ENCODE measurements at regions not wholly inside any gene's neighbourhood (a gene's known extent, or its start where the extent isn't known, plus 50 kb on each side); places are given as distances from the start of the nearest gene placed in this dataset.

DNA sequence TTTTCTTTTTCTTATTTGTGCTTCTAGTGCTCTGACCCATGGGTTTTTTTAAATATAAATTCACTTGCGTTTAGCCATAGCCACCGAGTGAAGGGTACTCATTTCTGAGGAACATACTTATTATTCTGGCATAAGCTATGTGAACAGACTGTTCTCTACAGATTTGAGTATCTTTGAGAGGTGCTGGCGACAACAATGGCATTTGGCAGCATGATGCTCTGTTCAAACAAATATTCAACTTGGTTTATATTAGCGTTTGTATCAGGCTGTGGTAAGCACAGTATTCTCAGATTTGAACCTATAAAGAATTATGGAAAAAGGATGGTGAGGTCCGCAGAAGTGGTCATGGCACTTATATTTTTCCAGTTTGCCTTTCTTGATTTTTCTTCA lies 108.7 kb upstream of the LIMCH1 start:
- no peak overlapping the region for H3K4me2 ChIP-seq (ENCODE audit: low read length)
- no peaks in the 10 kb centered on the region for H3K9me3 ChIP-seq (ENCODE audit: insufficient read depth, low read length)
- H3K4me3 ChIP-seq (ENCODE audit: low read length), result no peak overlapping the region
- H3K27ac ChIP-seq (ENCODE audit: low read length), result no peak overlapping the region
- no peaks in the 10 kb centered on the region for H4K20me1 ChIP-seq (ENCODE audit: insufficient read depth, low read length)
- no peaks in the 10 kb centered on the region for H3K79me2 ChIP-seq (ENCODE audit: low read length)
- H3K36me3 ChIP-seq (replicated peaks; ENCODE audit: low read depth, low read length), result no peaks in the 10 kb centered on the region
- no peak for TF ChIP-seq EZH2phosphoT487 (IDR thresholded peaks at IDR 0.05; ENCODE audit: low read depth)
- TF ChIP-seq, protein P1, sequence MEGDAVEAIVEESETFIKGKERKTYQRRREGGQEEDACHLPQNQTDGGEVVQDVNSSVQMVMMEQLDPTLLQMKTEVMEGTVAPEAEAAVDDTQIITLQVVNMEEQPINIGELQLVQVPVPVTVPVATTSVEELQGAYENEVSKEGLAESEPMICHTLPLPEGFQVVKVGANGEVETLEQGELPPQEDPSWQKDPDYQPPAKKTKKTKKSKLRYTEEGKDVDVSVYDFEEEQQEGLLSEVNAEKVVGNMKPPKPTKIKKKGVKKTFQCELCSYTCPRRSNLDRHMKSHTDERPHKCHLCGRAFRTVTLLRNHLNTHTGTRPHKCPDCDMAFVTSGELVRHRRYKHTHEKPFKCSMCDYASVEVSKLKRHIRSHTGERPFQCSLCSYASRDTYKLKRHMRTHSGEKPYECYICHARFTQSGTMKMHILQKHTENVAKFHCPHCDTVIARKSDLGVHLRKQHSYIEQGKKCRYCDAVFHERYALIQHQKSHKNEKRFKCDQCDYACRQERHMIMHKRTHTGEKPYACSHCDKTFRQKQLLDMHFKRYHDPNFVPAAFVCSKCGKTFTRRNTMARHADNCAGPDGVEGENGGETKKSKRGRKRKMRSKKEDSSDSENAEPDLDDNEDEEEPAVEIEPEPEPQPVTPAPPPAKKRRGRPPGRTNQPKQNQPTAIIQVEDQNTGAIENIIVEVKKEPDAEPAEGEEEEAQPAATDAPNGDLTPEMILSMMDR (IDR thresholded peaks at IDR 0.05; ENCODE audit: low read depth, low read length), result no peak
- H2AFZ ChIP-seq (ENCODE audit: low read depth, low read length), result no peak overlapping the region
- no peaks in the 10 kb centered on the region for H3K27me3 ChIP-seq (ENCODE audit: low read depth, low read length)
- H3K9ac ChIP-seq (ENCODE audit: low read length), result no peak overlapping the region
- no peaks in the 10 kb centered on the region for H3K4me1 ChIP-seq (ENCODE audit: low read length)

DNA sequence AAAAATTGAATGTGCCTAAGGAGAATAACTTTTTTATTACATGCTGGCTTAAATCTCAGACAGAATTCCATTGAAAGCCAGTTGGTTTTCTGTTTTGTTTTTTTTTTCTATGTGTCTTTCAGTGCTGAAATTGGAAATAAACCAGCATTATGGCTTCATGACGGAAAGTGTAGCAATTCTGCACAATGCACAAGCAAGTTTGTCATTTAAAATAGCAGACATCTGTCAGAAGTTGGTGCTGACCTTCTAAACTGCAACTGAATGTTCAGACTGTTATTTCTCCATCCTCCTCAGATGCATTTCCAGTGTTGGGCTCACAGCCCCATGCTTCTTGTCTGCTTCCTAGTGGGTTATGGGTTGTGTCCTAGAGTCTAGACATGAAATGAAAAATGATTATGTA lies 107.2 kb upstream of the LIMCH1 start:
- no peaks in the 10 kb centered on the region for H3K79me2 ChIP-seq (ENCODE audit: low read length)
- no peaks in the 10 kb centered on the region for H3K4me1 ChIP-seq (ENCODE audit: low read length)
- H3K4me3 ChIP-seq (ENCODE audit: low read length), result no peak overlapping the region
- H3K27ac ChIP-seq (ENCODE audit: low read length), result no peak overlapping the region
- H3K36me3 ChIP-seq (replicated peaks; ENCODE audit: low read depth, low read length), result no peaks in the 10 kb centered on the region
- no peak overlapping the region for H3K4me2 ChIP-seq (ENCODE audit: low read length)
- H2AFZ ChIP-seq (ENCODE audit: low read depth, low read length), result no peak overlapping the region
- no peak overlapping the region for H3K9ac ChIP-seq (ENCODE audit: low read length)
- TF ChIP-seq, protein P1 (IDR thresholded peaks at IDR 0.05; ENCODE audit: low read depth, low read length), result no peak
- TF ChIP-seq EZH2phosphoT487 (IDR thresholded peaks at IDR 0.05; ENCODE audit: low read depth), result no peak
- no peaks in the 10 kb centered on the region for H3K27me3 ChIP-seq (ENCODE audit: low read depth, low read length)
- no peaks in the 10 kb centered on the region for H3K9me3 ChIP-seq (ENCODE audit: insufficient read depth, low read length)
- H4K20me1 ChIP-seq (ENCODE audit: insufficient read depth, low read length), result no peaks in the 10 kb centered on the region

DNA sequence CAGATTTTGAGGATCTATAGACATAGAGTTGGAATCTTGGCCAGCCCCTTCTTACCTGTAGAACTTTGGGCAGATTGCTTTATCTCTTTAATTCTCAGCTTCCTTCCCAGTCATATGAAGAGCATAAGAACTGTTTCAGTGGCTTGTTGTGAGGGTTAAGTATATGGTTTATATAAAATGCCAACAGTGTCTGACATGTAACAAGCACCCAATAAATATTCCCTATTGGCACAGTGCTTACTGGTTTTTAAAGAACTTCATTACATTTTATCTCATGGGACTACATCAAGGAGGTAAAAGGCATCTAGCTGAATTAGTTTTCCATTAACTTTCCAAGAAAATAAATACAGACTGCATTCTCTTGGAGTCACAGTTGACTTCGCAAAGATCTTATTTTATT lies 106.7 kb upstream of the LIMCH1 start:
- H3K27ac ChIP-seq (ENCODE audit: low read length), result no peak overlapping the region
- no peak overlapping the region for H2AFZ ChIP-seq (ENCODE audit: low read depth, low read length)
- TF ChIP-seq, protein P1 (IDR thresholded peaks at IDR 0.05; ENCODE audit: low read depth, low read length), result no peak
- no peak for TF ChIP-seq EZH2phosphoT487 (IDR thresholded peaks at IDR 0.05; ENCODE audit: low read depth)
- no peak overlapping the region for H3K4me2 ChIP-seq (ENCODE audit: low read length)
- H3K9me3 ChIP-seq (ENCODE audit: insufficient read depth, low read length), result no peaks in the 10 kb centered on the region
- H3K36me3 ChIP-seq (replicated peaks; ENCODE audit: low read depth, low read length), result no peaks in the 10 kb centered on the region
- H3K27me3 ChIP-seq (ENCODE audit: low read depth, low read length), result 0 out of 2 replicates have a peak, but pooled peaks cover under 1% of the 10 kb centered on the region
- H4K20me1 ChIP-seq (ENCODE audit: insufficient read depth, low read length), result no peaks in the 10 kb centered on the region
- H3K4me3 ChIP-seq (ENCODE audit: low read length), result no peak overlapping the region
- H3K4me1 ChIP-seq (ENCODE audit: low read length), result no peaks in the 10 kb centered on the region
- H3K79me2 ChIP-seq (ENCODE audit: low read length), result no peaks in the 10 kb centered on the region
- no peak overlapping the region for H3K9ac ChIP-seq (ENCODE audit: low read length)

DNA sequence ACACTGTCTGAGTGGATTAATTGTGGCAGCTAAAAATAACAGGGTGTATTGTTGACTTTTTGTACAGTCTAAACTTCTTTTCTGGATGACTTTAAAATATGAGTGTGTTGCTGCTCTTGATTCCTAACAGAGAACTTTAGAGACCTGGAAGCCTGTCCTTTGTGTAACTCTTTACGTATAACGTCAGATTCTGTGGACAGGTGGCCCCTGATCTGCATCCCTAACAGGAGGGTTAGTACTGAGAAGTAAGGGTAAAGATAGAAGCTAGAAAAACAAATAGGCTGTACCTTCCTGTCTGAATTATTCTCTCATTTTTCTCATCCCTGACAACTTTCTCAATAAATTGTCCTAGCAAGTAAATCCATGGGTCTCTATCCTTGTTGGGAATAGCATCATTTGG lies 105.7 kb upstream of the LIMCH1 start:
- Histone ChIP-seq H3K4me3 (ENCODE audit: low read length) (no peak overlapping the region), H3K9me3 (ENCODE audit: insufficient read depth, low read length) (no peaks in the 10 kb centered on the region), H3K27me3 (ENCODE audit: low read depth, low read length) (0 out of 2 replicates have a peak, but pooled peaks cover 3% of the 10 kb centered on the region), H3K27ac (ENCODE audit: low read length) (no peak overlapping the region), H4K20me1 (ENCODE audit: insufficient read depth, low read length) (no peaks in the 10 kb centered on the region), H3K4me2 (ENCODE audit: low read length) (no peak overlapping the region), H3K9ac (ENCODE audit: low read length) (no peak overlapping the region), H3K36me3 (replicated peaks; ENCODE audit: low read depth, low read length) (no peaks in the 10 kb centered on the region), H3K4me1 (ENCODE audit: low read length) (peaks cover 3% of the 10 kb centered on the region), H2AFZ (ENCODE audit: low read depth, low read length) (no peak overlapping the region), H3K79me2 (ENCODE audit: low read length) (no peaks in the 10 kb centered on the region)
- no peak for TF ChIP-seq EZH2phosphoT487 (IDR thresholded peaks at IDR 0.05; ENCODE audit: low read depth)
- TF ChIP-seq, protein P1 (IDR thresholded peaks at IDR 0.05; ENCODE audit: low read depth, low read length), result no peak

Measured in OCI-LY3 (cell line).